ENCODE measurements at regions not wholly inside any gene's neighbourhood (a gene's known extent, or its start where the extent isn't known, plus 50 kb on each side); places are given as distances from the start of the nearest gene placed in this dataset.

- H3K4me2 ChIP-seq (ENCODE audit: low read depth, low read length, poor library complexity, severe bottlenecking) = no peak overlapping the region
- no peaks in the 10 kb centered on the region for H3K27me3 ChIP-seq (ENCODE audit: insufficient read depth, low read length, poor library complexity, severe bottlenecking)
- H4K20me1 ChIP-seq (ENCODE audit: insufficient read depth, low read length, poor library complexity, severe bottlenecking) = no peaks in the 10 kb centered on the region
- H3K9me3 ChIP-seq (ENCODE audit: insufficient read depth, low read depth, low read length) = no peaks in the 10 kb centered on the region
- no peaks in the 10 kb centered on the region for H3K36me3 ChIP-seq (ENCODE audit: insufficient read depth, low read length)
- H3K79me2 ChIP-seq (ENCODE audit: insufficient read depth, low read length) = no peaks in the 10 kb centered on the region
- no peaks in the 10 kb centered on the region for H3F3A ChIP-seq (ENCODE audit: low read depth)
- H3K4me3 ChIP-seq (ENCODE audit: low read length, poor library complexity, severe bottlenecking) = no peak overlapping the region
- no peak overlapping the region for H2AFZ ChIP-seq (ENCODE audit: low read length)
- no peak overlapping the region for H3K9ac ChIP-seq (ENCODE audit: low read depth, low read length, poor library complexity, severe bottlenecking)
- H3K4me1 ChIP-seq (ENCODE audit: insufficient read depth, low read length, poor library complexity, severe bottlenecking) = no peaks in the 10 kb centered on the region
- no peaks in the 10 kb centered on the region for H3K9me2 ChIP-seq (replicated peaks; ENCODE audit: low read depth, low read length)
- TF ChIP-seq EZH2phosphoT487 (IDR thresholded peaks at IDR 0.05; ENCODE audit: borderline replicate concordance) = no peak
- TF ChIP-seq, protein P1, sequence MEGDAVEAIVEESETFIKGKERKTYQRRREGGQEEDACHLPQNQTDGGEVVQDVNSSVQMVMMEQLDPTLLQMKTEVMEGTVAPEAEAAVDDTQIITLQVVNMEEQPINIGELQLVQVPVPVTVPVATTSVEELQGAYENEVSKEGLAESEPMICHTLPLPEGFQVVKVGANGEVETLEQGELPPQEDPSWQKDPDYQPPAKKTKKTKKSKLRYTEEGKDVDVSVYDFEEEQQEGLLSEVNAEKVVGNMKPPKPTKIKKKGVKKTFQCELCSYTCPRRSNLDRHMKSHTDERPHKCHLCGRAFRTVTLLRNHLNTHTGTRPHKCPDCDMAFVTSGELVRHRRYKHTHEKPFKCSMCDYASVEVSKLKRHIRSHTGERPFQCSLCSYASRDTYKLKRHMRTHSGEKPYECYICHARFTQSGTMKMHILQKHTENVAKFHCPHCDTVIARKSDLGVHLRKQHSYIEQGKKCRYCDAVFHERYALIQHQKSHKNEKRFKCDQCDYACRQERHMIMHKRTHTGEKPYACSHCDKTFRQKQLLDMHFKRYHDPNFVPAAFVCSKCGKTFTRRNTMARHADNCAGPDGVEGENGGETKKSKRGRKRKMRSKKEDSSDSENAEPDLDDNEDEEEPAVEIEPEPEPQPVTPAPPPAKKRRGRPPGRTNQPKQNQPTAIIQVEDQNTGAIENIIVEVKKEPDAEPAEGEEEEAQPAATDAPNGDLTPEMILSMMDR (conservative IDR thresholded peaks at IDR 0.05; ENCODE audit: low read length) = no peak
Measured at GRCh38 chr10:43879742-43880141, 231.1 kb upstream of the ZNF32 start.

DNA sequence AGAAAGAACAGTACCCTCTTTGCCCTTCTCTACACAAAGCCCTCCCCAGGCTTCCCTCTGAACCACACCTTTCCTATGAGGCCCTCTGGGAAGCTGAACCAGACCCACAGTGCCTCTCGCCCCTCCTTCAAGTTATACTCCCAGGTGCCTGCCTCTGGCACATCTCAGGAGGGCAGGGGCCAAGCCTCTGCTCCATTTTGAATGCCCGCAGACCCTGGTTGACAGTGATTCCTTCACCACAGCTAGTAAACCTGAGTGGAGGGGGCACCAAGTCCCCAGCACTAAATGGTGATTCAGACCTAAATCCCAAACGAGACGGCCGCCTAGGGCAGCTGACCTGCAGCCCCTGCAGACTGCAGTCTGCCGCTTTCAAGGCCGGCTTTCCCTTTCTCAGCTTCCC lies 230.5 kb upstream of the ZNF32 start:
- no peak overlapping the region for H3K9ac ChIP-seq (ENCODE audit: low read depth, low read length, poor library complexity, severe bottlenecking)
- H3K79me2 ChIP-seq (ENCODE audit: insufficient read depth, low read length) = no peaks in the 10 kb centered on the region
- no peaks in the 10 kb centered on the region for H3K36me3 ChIP-seq (ENCODE audit: insufficient read depth, low read length)
- H3K9me3 ChIP-seq (ENCODE audit: insufficient read depth, low read depth, low read length) = no peaks in the 10 kb centered on the region
- H3K27me3 ChIP-seq (ENCODE audit: insufficient read depth, low read length, poor library complexity, severe bottlenecking) = no peaks in the 10 kb centered on the region
- H3K4me2 ChIP-seq (ENCODE audit: low read depth, low read length, poor library complexity, severe bottlenecking) = no peak overlapping the region
- H2AFZ ChIP-seq (ENCODE audit: low read length) = no peak overlapping the region
- no peaks in the 10 kb centered on the region for H3K9me2 ChIP-seq (replicated peaks; ENCODE audit: low read depth, low read length)
- TF ChIP-seq, protein P1 (conservative IDR thresholded peaks at IDR 0.05; ENCODE audit: low read length) = no peak
- TF ChIP-seq EZH2phosphoT487 (IDR thresholded peaks at IDR 0.05; ENCODE audit: borderline replicate concordance) = no peak
- H3K4me3 ChIP-seq (ENCODE audit: low read length, poor library complexity, severe bottlenecking) = no peak overlapping the region
- no peaks in the 10 kb centered on the region for H4K20me1 ChIP-seq (ENCODE audit: insufficient read depth, low read length, poor library complexity, severe bottlenecking)
- H3F3A ChIP-seq (ENCODE audit: low read depth) = no peaks in the 10 kb centered on the region
- H3K4me1 ChIP-seq (ENCODE audit: insufficient read depth, low read length, poor library complexity, severe bottlenecking) = no peaks in the 10 kb centered on the region

- Histone ChIP-seq H3K4me3 (ENCODE audit: low read length, poor library complexity, severe bottlenecking) (no peak overlapping the region), H3K4me1 (ENCODE audit: insufficient read depth, low read length, poor library complexity, severe bottlenecking) (no peaks in the 10 kb centered on the region), H3K27me3 (ENCODE audit: insufficient read depth, low read length, poor library complexity, severe bottlenecking) (no peaks in the 10 kb centered on the region), H3F3A (ENCODE audit: low read depth) (no peaks in the 10 kb centered on the region), H3K4me2 (ENCODE audit: low read depth, low read length, poor library complexity, severe bottlenecking) (no peak overlapping the region), H3K9me2 (replicated peaks; ENCODE audit: low read depth, low read length) (no peaks in the 10 kb centered on the region), H4K20me1 (ENCODE audit: insufficient read depth, low read length, poor library complexity, severe bottlenecking) (no peaks in the 10 kb centered on the region), H2AFZ (ENCODE audit: low read length) (no peak overlapping the region), H3K79me2 (ENCODE audit: insufficient read depth, low read length) (no peaks in the 10 kb centered on the region), H3K9ac (ENCODE audit: low read depth, low read length, poor library complexity, severe bottlenecking) (no peak overlapping the region), H3K36me3 (ENCODE audit: insufficient read depth, low read length) (no peaks in the 10 kb centered on the region), H3K9me3 (ENCODE audit: insufficient read depth, low read depth, low read length) (no peaks in the 10 kb centered on the region)
- TF ChIP-seq, protein P1 (conservative IDR thresholded peaks at IDR 0.05; ENCODE audit: low read length) = no peak
- no peak for TF ChIP-seq EZH2phosphoT487 (IDR thresholded peaks at IDR 0.05; ENCODE audit: borderline replicate concordance)
Measured at GRCh38 chr10:43878386-43878785, 229.7 kb upstream of the ZNF32 start.
